GM18502 (cell line): ENCODE measurements at regions not wholly inside any gene's neighbourhood (a gene's known extent, or its start where the extent isn't known, plus 50 kb on each side); places are given as distances from the start of the nearest gene placed in this dataset.

Experiments used
- ATAC-seq: cut with Tn5 transposase; IDR thresholded peaks from one replicate; pipeline ENCODE4 v1.9.1; 2021; ENCODE audit warnings: mild to moderate bottlenecking; ENCODE audit not compliant: unreplicated experiment, poor library complexity

GRCh38 chr3:111311126-111311525 is 230.9 kb upstream of the CD96 start:
- ATAC-seq, result no peak

GRCh38 chr3:111311709-111312235 is 230.2 kb upstream of the CD96 start:
- peak; percentile 93 for ATAC-seq

- no peak for ATAC-seq
Observed at GRCh38 chr3:111314181-111314873, 227.7 kb upstream of the CD96 start.

- ATAC-seq, result no peak
Observed at GRCh38 chr3:111314898-111315297, 227.1 kb upstream of the CD96 start.

- ATAC-seq, result no peak
Observed at GRCh38 chr3:111315930-111316587, 225.9 kb upstream of the CD96 start.

GRCh38 chr3:111318289-111318688 is 223.7 kb upstream of the CD96 start:
- ATAC-seq, result no peak

- no peak for ATAC-seq
Observed at GRCh38 chr3:111319598-111319997, 222.4 kb upstream of the CD96 start.

GRCh38 chr3:111321786-111322185 is 220.2 kb upstream of the CD96 start:
- ATAC-seq, result no peak

GRCh38 chr3:111323019-111323418 is 219.0 kb upstream of the CD96 start:
- no peak for ATAC-seq

GRCh38 chr3:111324151-111324550 is 217.8 kb upstream of the CD96 start:
- ATAC-seq, result no peak

GRCh38 chr3:111324645-111325044 is 217.4 kb upstream of the CD96 start:
- ATAC-seq, result peak; percentile 63

GRCh38 chr3:111325160-111325718 is 216.8 kb upstream of the CD96 start:
- no peak for ATAC-seq

- peak; percentile 48 for ATAC-seq
Observed at GRCh38 chr3:111326144-111326995, 215.6 kb upstream of the CD96 start.

GRCh38 chr3:111331306-111331705 is 210.7 kb upstream of the CD96 start:
- no peak for ATAC-seq

- no peak for ATAC-seq
Observed at GRCh38 chr3:111331912-111332311, 210.1 kb upstream of the CD96 start.

GRCh38 chr3:111332488-111333080 is 209.4 kb upstream of the CD96 start:
- ATAC-seq, result no peak

GRCh38 chr3:111333642-111334041 is 208.4 kb upstream of the CD96 start:
- ATAC-seq, result no peak

- ATAC-seq, result peak; percentile 66
Observed at GRCh38 chr3:111335512-111336303, 206.3 kb upstream of the CD96 start.

- no peak for ATAC-seq
Observed at GRCh38 chr3:111336511-111336910, 205.5 kb upstream of the CD96 start.
